Endothelial cell (in vitro differentiated cells): ENCODE measurements at regions not wholly inside any gene's neighbourhood (a gene's known extent, or its start where the extent isn't known, plus 50 kb on each side); places are given as distances from the start of the nearest gene placed in this dataset.

Experiments used
- DNase-seq: peaks from one replicate; pipeline ENCODE4 v3.0.0; 2021; ENCODE audit warnings: low spot score
- H3K27ac Mint-ChIP-seq: one replicate; pipeline ENCODE4 v1.8.0; 2021; ENCODE audit warnings: mixed read lengths, inconsistent platforms; ENCODE audit not compliant: unreplicated experiment
- H3K27me3 Mint-ChIP-seq: one replicate; pipeline ENCODE4 v1.8.0; 2021; ENCODE audit warnings: mild to moderate bottlenecking, moderate library complexity, mixed read lengths, inconsistent platforms; ENCODE audit not compliant: unreplicated experiment
- H3K36me3 Mint-ChIP-seq: one replicate; pipeline ENCODE4 v1.8.0; 2021; ENCODE audit warnings: mild to moderate bottlenecking, low read depth, mixed read lengths, inconsistent platforms; ENCODE audit not compliant: unreplicated experiment
- H3K4me1 Mint-ChIP-seq: one replicate; pipeline ENCODE4 v1.8.0; 2021; ENCODE audit warnings: mild to moderate bottlenecking, mixed read lengths, inconsistent platforms; ENCODE audit not compliant: unreplicated experiment
- H3K4me3 Mint-ChIP-seq: one replicate; pipeline ENCODE4 v1.8.0; 2021; ENCODE audit warnings: mild to moderate bottlenecking, mixed read lengths, inconsistent platforms; ENCODE audit not compliant: unreplicated experiment
- H3K9me3 Mint-ChIP-seq: one replicate; pipeline ENCODE4 v1.8.0; 2021; ENCODE audit warnings: mixed read lengths, inconsistent platforms; ENCODE audit not compliant: unreplicated experiment
- TF ChIP-seq, protein P1 (sequence below): fragments of 200-600 bp; sonication (generic); IDR thresholded peaks from one replicate; pipeline ENCODE4 v1.5.0; 2021; ENCODE audit warnings: antibody characterized with exemption; ENCODE audit not compliant: unreplicated experiment

DNA sequence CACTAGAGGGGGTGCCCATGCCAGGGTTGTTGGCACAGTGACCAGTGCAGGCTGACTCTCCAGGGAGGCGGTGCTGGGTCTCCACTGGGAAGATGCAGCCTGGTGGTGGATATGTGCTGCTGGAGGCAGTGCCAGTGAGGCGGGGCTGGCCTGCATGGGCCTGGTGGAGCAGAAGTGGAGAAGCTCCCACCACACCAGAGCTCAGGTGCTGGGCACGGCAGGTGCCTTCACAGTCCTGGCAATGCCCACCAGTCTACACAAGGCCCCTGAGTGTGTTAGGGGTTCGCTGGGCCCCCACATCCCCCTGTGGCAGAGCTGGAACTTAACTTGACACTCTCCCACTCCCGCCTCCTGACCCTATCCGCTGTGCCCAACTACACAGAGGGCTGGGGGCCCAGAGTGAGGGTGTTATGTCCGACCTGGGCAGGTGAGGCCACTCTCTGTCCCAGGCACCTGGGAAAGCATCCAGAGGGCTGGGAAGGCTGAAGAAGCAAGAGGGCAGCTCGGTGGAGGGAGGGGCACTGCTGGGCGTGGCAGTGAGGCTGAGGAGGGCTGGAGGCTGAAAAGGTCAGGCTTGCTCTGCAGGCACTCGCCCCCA, 102.4 kb upstream of the B3GAT1 start:
- H3K4me3 Mint-ChIP-seq, result no peak overlapping the region
- no peaks in the 10 kb centered on the region for H3K9me3 Mint-ChIP-seq
- H3K36me3 Mint-ChIP-seq, result no peaks in the 10 kb centered on the region
- DNase-seq, result no peak
- peaks cover 37% of the 10 kb centered on the region for H3K4me1 Mint-ChIP-seq
- TF ChIP-seq, protein P1, sequence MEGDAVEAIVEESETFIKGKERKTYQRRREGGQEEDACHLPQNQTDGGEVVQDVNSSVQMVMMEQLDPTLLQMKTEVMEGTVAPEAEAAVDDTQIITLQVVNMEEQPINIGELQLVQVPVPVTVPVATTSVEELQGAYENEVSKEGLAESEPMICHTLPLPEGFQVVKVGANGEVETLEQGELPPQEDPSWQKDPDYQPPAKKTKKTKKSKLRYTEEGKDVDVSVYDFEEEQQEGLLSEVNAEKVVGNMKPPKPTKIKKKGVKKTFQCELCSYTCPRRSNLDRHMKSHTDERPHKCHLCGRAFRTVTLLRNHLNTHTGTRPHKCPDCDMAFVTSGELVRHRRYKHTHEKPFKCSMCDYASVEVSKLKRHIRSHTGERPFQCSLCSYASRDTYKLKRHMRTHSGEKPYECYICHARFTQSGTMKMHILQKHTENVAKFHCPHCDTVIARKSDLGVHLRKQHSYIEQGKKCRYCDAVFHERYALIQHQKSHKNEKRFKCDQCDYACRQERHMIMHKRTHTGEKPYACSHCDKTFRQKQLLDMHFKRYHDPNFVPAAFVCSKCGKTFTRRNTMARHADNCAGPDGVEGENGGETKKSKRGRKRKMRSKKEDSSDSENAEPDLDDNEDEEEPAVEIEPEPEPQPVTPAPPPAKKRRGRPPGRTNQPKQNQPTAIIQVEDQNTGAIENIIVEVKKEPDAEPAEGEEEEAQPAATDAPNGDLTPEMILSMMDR, result no peak
- no peak overlapping the region for H3K27ac Mint-ChIP-seq
- H3K27me3 Mint-ChIP-seq, result peaks cover 4% of the 10 kb centered on the region

DNA sequence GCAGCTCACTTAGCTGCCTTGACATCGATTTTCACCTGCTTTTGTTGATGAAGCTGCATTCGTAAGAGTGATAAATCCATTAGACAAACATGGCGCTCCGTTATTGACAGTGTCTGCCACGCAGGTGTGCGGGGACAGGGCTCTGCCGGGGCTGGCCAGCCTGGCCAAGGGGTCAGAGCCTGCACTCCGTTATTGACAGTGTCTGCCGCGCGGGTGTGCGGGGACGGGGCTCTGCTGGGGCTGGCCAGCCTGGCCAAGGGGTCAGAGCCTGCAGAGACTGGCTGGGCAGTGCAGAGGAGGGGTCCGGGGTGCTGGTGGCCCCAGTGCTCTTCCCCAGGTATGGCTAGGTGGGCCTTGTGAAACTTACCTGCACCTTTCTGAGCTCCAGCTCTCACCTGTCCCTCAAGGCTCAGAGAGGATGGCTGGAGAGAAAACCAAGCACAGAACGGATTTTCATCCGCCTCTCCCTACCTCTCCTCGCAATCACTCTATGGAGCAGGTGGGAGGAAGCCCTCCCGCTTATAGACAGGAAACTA, 101.6 kb upstream of the B3GAT1 start:
- Mint-ChIP-seq H3K9me3 (no peaks in the 10 kb centered on the region), H3K36me3 (peaks cover 4% of the 10 kb centered on the region), H3K27ac (no peak overlapping the region), H3K27me3 (peaks cover 7% of the 10 kb centered on the region), H3K4me1 (peaks cover 34% of the 10 kb centered on the region), H3K4me3 (no peak overlapping the region)
- TF ChIP-seq, protein P1, result no peak
- DNase-seq, result no peak

DNA sequence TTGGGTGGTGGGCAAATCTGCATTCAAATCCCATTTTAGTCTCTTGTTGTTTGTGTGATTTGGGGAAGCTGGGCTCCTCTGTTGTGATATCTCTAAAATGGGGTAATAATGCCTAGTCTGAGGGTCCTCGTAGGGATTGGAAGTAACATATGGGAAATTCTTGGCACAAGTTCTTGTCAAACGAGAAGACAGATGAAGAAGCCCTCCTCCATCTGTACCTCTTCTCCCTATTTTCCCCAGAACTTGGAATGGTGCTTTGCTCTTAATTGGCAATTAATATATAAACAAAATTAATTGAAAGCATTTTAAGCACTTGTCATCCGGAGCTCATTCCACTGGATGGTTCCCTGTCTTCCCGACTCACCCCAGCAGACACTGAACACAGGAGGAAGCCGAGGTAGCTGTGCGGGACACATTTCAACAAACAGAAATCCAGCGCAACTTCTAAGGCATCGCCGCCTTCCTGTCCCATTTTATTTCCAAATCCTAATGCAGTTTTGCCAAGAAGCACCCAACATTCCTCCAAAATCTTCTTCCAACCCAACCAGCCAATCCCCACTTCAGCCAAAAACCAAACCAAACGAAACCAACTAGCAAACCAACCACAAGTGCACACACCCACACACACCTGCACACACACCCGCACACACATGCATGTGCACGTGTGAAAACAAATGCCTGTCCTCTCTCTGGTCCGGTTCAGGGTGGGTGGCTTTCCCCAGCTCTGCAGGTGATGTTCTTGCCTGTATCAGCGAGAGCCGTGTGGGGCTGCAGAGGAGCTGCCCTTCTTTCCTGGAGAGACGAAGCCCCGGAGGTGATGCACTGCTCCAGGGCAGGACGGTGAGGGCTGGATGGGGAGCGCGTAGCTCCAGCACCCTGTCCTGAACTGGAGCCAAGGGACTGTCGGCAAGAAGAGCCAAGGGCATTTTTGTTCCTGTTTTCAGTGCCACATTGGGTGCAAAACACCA, 100.8 kb upstream of the B3GAT1 start:
- no peaks in the 10 kb centered on the region for H3K9me3 Mint-ChIP-seq
- no peak for DNase-seq
- peaks cover 30% of the 10 kb centered on the region for H3K4me1 Mint-ChIP-seq
- peaks cover 4% of the 10 kb centered on the region for H3K36me3 Mint-ChIP-seq
- peaks cover 8% of the 10 kb centered on the region for H3K27me3 Mint-ChIP-seq
- H3K27ac Mint-ChIP-seq, result no peak overlapping the region
- TF ChIP-seq, protein P1, result no peak
- no peak overlapping the region for H3K4me3 Mint-ChIP-seq

DNA sequence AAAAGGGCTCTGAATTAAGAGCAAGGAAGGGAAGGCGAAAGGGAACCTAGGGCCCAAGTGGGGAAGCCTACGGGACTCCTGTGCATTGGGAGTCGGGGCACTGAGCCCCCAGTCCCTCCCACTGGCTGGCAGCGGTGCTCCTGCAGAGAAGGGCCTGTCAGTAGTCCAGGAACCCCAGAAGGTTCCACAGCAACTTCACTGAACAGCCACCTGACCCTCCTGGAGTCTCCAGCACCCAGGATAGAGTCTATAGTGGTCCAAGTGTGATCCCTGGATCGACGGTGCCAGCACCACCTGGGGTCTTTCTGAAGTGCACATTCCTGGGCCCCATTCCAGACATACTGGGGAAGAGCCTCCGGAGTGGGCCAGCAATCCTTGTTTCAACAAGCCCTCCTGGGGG, 100.0 kb upstream of the B3GAT1 start:
- peaks cover 4% of the 10 kb centered on the region for H3K36me3 Mint-ChIP-seq
- H3K27ac Mint-ChIP-seq, result no peak overlapping the region
- no peak for DNase-seq
- TF ChIP-seq, protein P1, result no peak
- peaks cover 22% of the 10 kb centered on the region for H3K4me1 Mint-ChIP-seq
- no peaks in the 10 kb centered on the region for H3K9me3 Mint-ChIP-seq
- no peak overlapping the region for H3K4me3 Mint-ChIP-seq
- peaks cover 8% of the 10 kb centered on the region for H3K27me3 Mint-ChIP-seq
